ENCODE measurements at regions not wholly inside any gene's neighbourhood (a gene's known extent, or its start where the extent isn't known, plus 50 kb on each side); places are given as distances from the start of the nearest gene placed in this dataset.

GRCh38 chr10:29174389-29174788, 114.5 kb upstream of the LYZL1 start:
- TF ChIP-seq POLR2A (IDR thresholded peaks at IDR 0.05): no peak
- no peak for TF ChIP-seq CTCF (IDR thresholded peaks at IDR 0.05)
- TF ChIP-seq POLR2AphosphoS5 (IDR thresholded peaks at IDR 0.05; ENCODE audit: insufficient read depth in 1 of 2, low read depth in 1 of 2): no peak
- H3K27me3 ChIP-seq: no peaks in the 10 kb centered on the region
- H3K4me1 ChIP-seq: no peaks in the 10 kb centered on the region
- H3K27ac ChIP-seq: no peak overlapping the region
- peaks cover 4% of the 10 kb centered on the region for H3K9me3 ChIP-seq
- intact Hi-C loops (cut with DNase I): no loop called here
- H3K36me3 ChIP-seq: no peaks in the 10 kb centered on the region
- no peak for DNase-seq (ENCODE audit: extremely low spot score in 2 of 2)
- H3K4me3 ChIP-seq: no peak overlapping the region

GRCh38 chr10:29176845-29177832, 111.7 kb upstream of the LYZL1 start:
- no peak for DNase-seq (ENCODE audit: extremely low spot score in 2 of 2)
- intact Hi-C loops (cut with DNase I): no loop called here
- TF ChIP-seq CTCF (IDR thresholded peaks at IDR 0.05): no peak
- TF ChIP-seq POLR2AphosphoS5 (IDR thresholded peaks at IDR 0.05; ENCODE audit: insufficient read depth in 1 of 2, low read depth in 1 of 2): no peak
- no peak for TF ChIP-seq POLR2A (IDR thresholded peaks at IDR 0.05)
- no peak overlapping the region for H3K27ac ChIP-seq
- no peaks in the 10 kb centered on the region for H3K27me3 ChIP-seq
- H3K4me1 ChIP-seq: no peaks in the 10 kb centered on the region
- H3K36me3 ChIP-seq: no peaks in the 10 kb centered on the region
- H3K4me3 ChIP-seq: no peak overlapping the region
- H3K9me3 ChIP-seq: no peaks in the 10 kb centered on the region

GRCh38 chr10:29181936-29182335, 106.9 kb upstream of the LYZL1 start:
- DNase-seq (ENCODE audit: extremely low spot score in 2 of 2): no peak
- no peaks in the 10 kb centered on the region for H3K9me3 ChIP-seq
- no peaks in the 10 kb centered on the region for H3K4me1 ChIP-seq
- no peak overlapping the region for H3K4me3 ChIP-seq
- intact Hi-C loops (cut with DNase I): no loop called here
- no peaks in the 10 kb centered on the region for H3K27me3 ChIP-seq
- H3K36me3 ChIP-seq: no peaks in the 10 kb centered on the region
- H3K27ac ChIP-seq: no peak overlapping the region
- TF ChIP-seq CTCF (IDR thresholded peaks at IDR 0.05) (no peak), POLR2A (IDR thresholded peaks at IDR 0.05) (no peak)

DNA sequence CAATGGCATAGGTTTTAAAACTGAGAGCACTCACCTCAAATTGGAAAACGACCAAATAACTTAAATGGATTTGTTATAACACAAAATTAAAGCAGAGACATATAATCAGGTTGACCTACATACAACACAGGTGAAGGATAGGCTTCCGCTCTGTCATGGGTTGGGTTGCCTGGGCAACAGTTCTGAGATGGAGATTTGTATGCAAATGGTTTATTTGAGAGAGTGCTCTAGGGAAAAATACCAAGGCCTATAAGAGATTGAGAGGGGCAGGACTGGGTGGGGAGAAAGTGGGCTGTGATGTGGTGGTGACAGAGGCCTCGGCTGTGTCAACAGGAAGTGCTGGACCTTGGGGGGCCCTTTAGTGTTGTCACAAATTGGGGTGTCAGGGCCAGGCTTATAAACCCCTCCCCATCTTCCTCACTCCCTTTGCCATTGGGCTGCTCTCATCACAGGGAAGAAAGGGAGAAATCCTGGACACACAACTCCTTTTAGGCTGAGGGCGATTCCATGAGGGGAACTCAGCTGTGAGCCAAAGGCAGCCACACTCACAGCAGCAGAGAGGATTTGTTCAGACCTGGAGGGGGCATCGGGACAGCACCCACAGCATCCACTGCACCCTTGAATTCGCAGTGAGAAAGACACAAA, 105.4 kb upstream of the LYZL1 start:
- H3K36me3 ChIP-seq: no peaks in the 10 kb centered on the region
- no peaks in the 10 kb centered on the region for H3K4me1 ChIP-seq
- no peak overlapping the region for H3K4me3 ChIP-seq
- H3K9me3 ChIP-seq: no peaks in the 10 kb centered on the region
- no peak for TF ChIP-seq POLR2A (IDR thresholded peaks at IDR 0.05)
- TF ChIP-seq POLR2AphosphoS5 (IDR thresholded peaks at IDR 0.05; ENCODE audit: insufficient read depth in 1 of 2, low read depth in 1 of 2): no peak
- TF ChIP-seq CTCF (IDR thresholded peaks at IDR 0.05): no peak
- H3K27ac ChIP-seq: no peak overlapping the region
- intact Hi-C loops (cut with DNase I): no loop called here
- no peaks in the 10 kb centered on the region for H3K27me3 ChIP-seq
- DNase-seq (ENCODE audit: extremely low spot score in 2 of 2): no peak
